Activated naive CD4-positive, alpha-beta T cell treated with anti-CD3 and anti-CD28 coated beads, Interleukin-2, amount 10 ng/mL, durations not matched to agents 7 days and 5 days (primary cell): ENCODE measurements at regions not wholly inside any gene's neighbourhood (a gene's known extent, or its start where the extent isn't known, plus 50 kb on each side); places are given as distances from the start of the nearest gene placed in this dataset.

Experiments used
- CTCF ChIA-PET: fragments of 350-600 bp; sonication (Branson Sonifier 250); formaldehyde crosslinking; loops from one replicate; lab custom pipeline; 2021; ENCODE audit warnings: antibody characterized with exemption; lab: Charles Lee
- DNase-seq: peaks from one replicate; pipeline ENCODE4 v3.0.0-alpha.2; 2020
- H3K27ac Mint-ChIP-seq: one replicate; pipeline ENCODE4 v1.8.0; 2021; ENCODE audit warnings: mild to moderate bottlenecking, moderate library complexity, mixed read lengths
- H3K27me3 Mint-ChIP-seq: one replicate; pipeline ENCODE4 v1.8.0; 2021; ENCODE audit warnings: mild to moderate bottlenecking, mixed read lengths
- H3K36me3 Mint-ChIP-seq: one replicate; pipeline ENCODE4 v1.8.0; 2021; ENCODE audit warnings: mixed read lengths
- H3K4me1 Mint-ChIP-seq: one replicate; pipeline ENCODE4 v1.8.0; 2021; ENCODE audit warnings: mixed read lengths
- H3K4me3 Mint-ChIP-seq: one replicate; pipeline ENCODE4 v1.8.0; 2021; ENCODE audit warnings: mild to moderate bottlenecking, moderate library complexity, mixed read lengths
- H3K9me3 Mint-ChIP-seq: one replicate; pipeline ENCODE4 v1.8.0; 2021; ENCODE audit warnings: mixed read lengths

GRCh38 chr2:236702657-236703372 is 133.2 kb downstream of the ACKR3 start:
- Mint-ChIP-seq H3K9me3 (peaks cover 6% of the 10 kb centered on the region), H3K36me3 (no peaks in the 10 kb centered on the region), H3K27ac (no peak overlapping the region), H3K4me1 (no peaks in the 10 kb centered on the region), H3K4me3 (no peak overlapping the region), H3K27me3 (no peaks in the 10 kb centered on the region)
- no peak for DNase-seq
- CTCF ChIA-PET, result interaction anchor here (1.1 kb wide), 1 partner anchor 349 kb away, joined by 3 read pairs; no protein-coding TSS in a partner anchor

- CTCF ChIA-PET, result no interaction called here
- no peak overlapping the region for H3K27ac Mint-ChIP-seq
- no peak overlapping the region for H3K4me3 Mint-ChIP-seq
- H3K27me3 Mint-ChIP-seq, result no peaks in the 10 kb centered on the region
- no peaks in the 10 kb centered on the region for H3K36me3 Mint-ChIP-seq
- peaks cover 6% of the 10 kb centered on the region for H3K9me3 Mint-ChIP-seq
- DNase-seq, result no peak
- H3K4me1 Mint-ChIP-seq, result no peaks in the 10 kb centered on the region
Observed at GRCh38 chr2:236703373-236703709, 133.7 kb downstream of the ACKR3 start.

- no peak overlapping the region for H3K4me3 Mint-ChIP-seq
- no peak overlapping the region for H3K27ac Mint-ChIP-seq
- DNase-seq, result no peak
- H3K4me1 Mint-ChIP-seq, result no peaks in the 10 kb centered on the region
- CTCF ChIA-PET, result no interaction called here
- no peaks in the 10 kb centered on the region for H3K36me3 Mint-ChIP-seq
- no peaks in the 10 kb centered on the region for H3K27me3 Mint-ChIP-seq
- peaks cover 6% of the 10 kb centered on the region for H3K9me3 Mint-ChIP-seq
Observed at GRCh38 chr2:236703906-236704305, 134.3 kb downstream of the ACKR3 start.

- CTCF ChIA-PET, result no interaction called here
- Mint-ChIP-seq H3K9me3 (peaks cover 6% of the 10 kb centered on the region), H3K36me3 (no peaks in the 10 kb centered on the region), H3K4me1 (no peaks in the 10 kb centered on the region), H3K4me3 (no peak overlapping the region), H3K27ac (no peak overlapping the region), H3K27me3 (no peaks in the 10 kb centered on the region)
- no peak for DNase-seq
Observed at GRCh38 chr2:236704887-236705286, 135.3 kb downstream of the ACKR3 start.

GRCh38 chr2:236705295-236706105 is 135.9 kb downstream of the ACKR3 start:
- Mint-ChIP-seq H3K27me3 (no peaks in the 10 kb centered on the region), H3K4me3 (no peak overlapping the region), H3K36me3 (no peaks in the 10 kb centered on the region), H3K9me3 (peaks cover 6% of the 10 kb centered on the region), H3K27ac (no peak overlapping the region), H3K4me1 (no peaks in the 10 kb centered on the region)
- no peak for DNase-seq
- CTCF ChIA-PET, result interaction anchor here (0.7 kb wide), 1 partner anchor 26 kb away, joined by 3 read pairs; no protein-coding TSS in a partner anchor

GRCh38 chr2:236706288-236706687 is 136.7 kb downstream of the ACKR3 start:
- Mint-ChIP-seq H3K36me3 (no peaks in the 10 kb centered on the region), H3K9me3 (peaks cover 6% of the 10 kb centered on the region), H3K4me3 (no peak overlapping the region), H3K27ac (no peak overlapping the region), H3K4me1 (no peaks in the 10 kb centered on the region), H3K27me3 (no peaks in the 10 kb centered on the region)
- CTCF ChIA-PET, result no interaction called here
- no peak for DNase-seq

- Mint-ChIP-seq H3K9me3 (peaks cover 6% of the 10 kb centered on the region), H3K27ac (no peak overlapping the region), H3K36me3 (no peaks in the 10 kb centered on the region), H3K27me3 (no peaks in the 10 kb centered on the region), H3K4me3 (no peak overlapping the region), H3K4me1 (no peaks in the 10 kb centered on the region)
- CTCF ChIA-PET, result no interaction called here
- no peak for DNase-seq
Observed at GRCh38 chr2:236706803-236707202, 137.2 kb downstream of the ACKR3 start.

- no peak overlapping the region for H3K4me3 Mint-ChIP-seq
- H3K4me1 Mint-ChIP-seq, result no peaks in the 10 kb centered on the region
- no peaks in the 10 kb centered on the region for H3K36me3 Mint-ChIP-seq
- H3K27me3 Mint-ChIP-seq, result peaks cover 23% of the 10 kb centered on the region
- no peak for DNase-seq
- CTCF ChIA-PET, result no interaction called here
- H3K9me3 Mint-ChIP-seq, result peaks cover 6% of the 10 kb centered on the region
- no peak overlapping the region for H3K27ac Mint-ChIP-seq
Observed at GRCh38 chr2:236711440-236711839, 141.8 kb downstream of the ACKR3 start.

GRCh38 chr2:236712304-236712703 is 142.7 kb downstream of the ACKR3 start:
- Mint-ChIP-seq H3K27ac (no peak overlapping the region), H3K4me1 (no peaks in the 10 kb centered on the region)
- CTCF ChIA-PET, result no interaction called here

GRCh38 chr2:236712961-236713673 is 143.5 kb downstream of the ACKR3 start:
- DNase-seq, result no peak
- H3K27ac Mint-ChIP-seq, result no peak overlapping the region
- H3K36me3 Mint-ChIP-seq, result no peaks in the 10 kb centered on the region
- no peak overlapping the region for H3K4me3 Mint-ChIP-seq
- CTCF ChIA-PET, result no interaction called here
- H3K4me1 Mint-ChIP-seq, result no peaks in the 10 kb centered on the region
- peaks cover 29% of the 10 kb centered on the region for H3K27me3 Mint-ChIP-seq
- H3K9me3 Mint-ChIP-seq, result no peaks in the 10 kb centered on the region

More at GRCh38 chr2:236712304-236712703, 142.7 kb downstream of the ACKR3 start:
- H3K36me3 Mint-ChIP-seq, result no peaks in the 10 kb centered on the region
- H3K9me3 Mint-ChIP-seq, result no peaks in the 10 kb centered on the region
- H3K27me3 Mint-ChIP-seq, result peaks cover 29% of the 10 kb centered on the region
- H3K4me3 Mint-ChIP-seq, result no peak overlapping the region
- DNase-seq, result no peak

GRCh38 chr2:236714080-236714479 is 144.5 kb downstream of the ACKR3 start:
- no peak for DNase-seq
- H3K27ac Mint-ChIP-seq, result no peak overlapping the region
- H3K9me3 Mint-ChIP-seq, result no peaks in the 10 kb centered on the region
- H3K4me1 Mint-ChIP-seq, result no peaks in the 10 kb centered on the region
- no peaks in the 10 kb centered on the region for H3K36me3 Mint-ChIP-seq
- CTCF ChIA-PET, result no interaction called here
- peaks cover 38% of the 10 kb centered on the region for H3K27me3 Mint-ChIP-seq
- H3K4me3 Mint-ChIP-seq, result no peak overlapping the region

GRCh38 chr2:236715077-236715476 is 145.5 kb downstream of the ACKR3 start:
- CTCF ChIA-PET, result no interaction called here
- H3K4me3 Mint-ChIP-seq, result no peak overlapping the region
- H3K4me1 Mint-ChIP-seq, result no peaks in the 10 kb centered on the region
- no peak for DNase-seq
- H3K36me3 Mint-ChIP-seq, result no peaks in the 10 kb centered on the region
- H3K9me3 Mint-ChIP-seq, result no peaks in the 10 kb centered on the region
- H3K27ac Mint-ChIP-seq, result no peak overlapping the region
- peaks cover 38% of the 10 kb centered on the region for H3K27me3 Mint-ChIP-seq

- Mint-ChIP-seq H3K9me3 (no peaks in the 10 kb centered on the region), H3K36me3 (no peaks in the 10 kb centered on the region), H3K27ac (no peak overlapping the region), H3K4me1 (no peaks in the 10 kb centered on the region), H3K4me3 (no peak overlapping the region), H3K27me3 (peaks cover 38% of the 10 kb centered on the region)
- no peak for DNase-seq
- CTCF ChIA-PET, result no interaction called here
Observed at GRCh38 chr2:236715491-236715961, 145.9 kb downstream of the ACKR3 start.

- peaks cover 38% of the 10 kb centered on the region for H3K27me3 Mint-ChIP-seq
- CTCF ChIA-PET, result no interaction called here
- no peaks in the 10 kb centered on the region for H3K36me3 Mint-ChIP-seq
- no peaks in the 10 kb centered on the region for H3K4me1 Mint-ChIP-seq
- H3K4me3 Mint-ChIP-seq, result no peak overlapping the region
- no peak for DNase-seq
- no peaks in the 10 kb centered on the region for H3K9me3 Mint-ChIP-seq
- H3K27ac Mint-ChIP-seq, result no peak overlapping the region
Observed at GRCh38 chr2:236717120-236717519, 147.5 kb downstream of the ACKR3 start.
